ENCODE measurements at regions not wholly inside any gene's neighbourhood (a gene's known extent, or its start where the extent isn't known, plus 50 kb on each side); places are given as distances from the start of the nearest gene placed in this dataset.

DNA sequence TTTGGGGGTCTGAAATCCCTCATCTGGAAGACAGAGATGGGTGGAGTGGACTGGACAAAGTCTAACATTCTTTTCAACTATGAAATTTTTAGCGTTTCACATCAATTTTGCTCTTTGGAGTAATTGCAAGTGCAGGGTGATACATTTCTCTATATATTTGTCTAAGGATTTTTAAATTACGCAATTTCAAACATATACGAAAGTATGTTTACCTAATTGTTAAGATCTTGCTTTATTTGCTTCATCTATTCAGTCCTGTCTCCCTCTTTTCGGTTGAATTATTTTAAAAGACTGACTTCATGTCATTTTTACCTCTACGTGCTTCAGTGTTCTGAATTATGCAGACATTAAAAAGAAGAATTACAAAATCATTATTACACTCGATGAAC, 101.9 kb upstream of the CREB5 start:
- H3K79me2 ChIP-seq (ENCODE audit: control insufficient read depth, insufficient read depth, low read length) = no peaks in the 10 kb centered on the region
- H3K4me2 ChIP-seq (ENCODE audit: control insufficient read depth, extremely low read depth, insufficient read depth, low read depth, low read length) = no peak overlapping the region
- H3K9ac ChIP-seq (ENCODE audit: control insufficient read depth, extremely low read depth, insufficient read depth, low read length) = no peak overlapping the region
- no peak overlapping the region for H3K4me3 ChIP-seq (ENCODE audit: control insufficient read depth in 2 of 3, extremely low read depth in 1 of 3, insufficient read depth in 2 of 3, low read depth in 1 of 3, low read length in 3 of 3)
- peaks cover 35% of the 10 kb centered on the region for H3K27me3 ChIP-seq (ENCODE audit: control insufficient read depth, extremely low read depth, insufficient read depth, low read length)
- H3K36me3 ChIP-seq (ENCODE audit: control insufficient read depth in 2 of 2, extremely low read depth in 1 of 2, insufficient read depth in 2 of 2, low read length in 2 of 2) = no peaks in the 10 kb centered on the region
- no peak overlapping the region for H3K27ac ChIP-seq (ENCODE audit: control insufficient read depth, insufficient read depth, low read length)
- H3K9me1 ChIP-seq (ENCODE audit: control insufficient read depth, extremely low read depth, insufficient read depth, low read length) = no peaks in the 10 kb centered on the region
- peaks cover 4% of the 10 kb centered on the region for H3K4me1 ChIP-seq (ENCODE audit: control insufficient read depth, extremely low read depth, insufficient read depth, low read length)
- dilution Hi-C loops (cut with MboI; ENCODE audit: extremely low pct_ligation_motif_present, low sequenced_read_pairs) = no loop called here
- no peaks in the 10 kb centered on the region for H3K9me3 ChIP-seq (ENCODE audit: control insufficient read depth, low read depth, low read length)
- no peaks in the 10 kb centered on the region for H4K20me1 ChIP-seq (ENCODE audit: control insufficient read depth, extremely low read depth, insufficient read depth, low read length)
- no peak for FAIRE-seq
- no peak overlapping the region for H2AFZ ChIP-seq (ENCODE audit: control insufficient read depth, low read length)
- DNase-seq (ENCODE audit: low read depth, low spot score) = no peak
- TF ChIP-seq EZH2 (IDR thresholded peaks at IDR 0.05; ENCODE audit: low read length) = no peak

DNA sequence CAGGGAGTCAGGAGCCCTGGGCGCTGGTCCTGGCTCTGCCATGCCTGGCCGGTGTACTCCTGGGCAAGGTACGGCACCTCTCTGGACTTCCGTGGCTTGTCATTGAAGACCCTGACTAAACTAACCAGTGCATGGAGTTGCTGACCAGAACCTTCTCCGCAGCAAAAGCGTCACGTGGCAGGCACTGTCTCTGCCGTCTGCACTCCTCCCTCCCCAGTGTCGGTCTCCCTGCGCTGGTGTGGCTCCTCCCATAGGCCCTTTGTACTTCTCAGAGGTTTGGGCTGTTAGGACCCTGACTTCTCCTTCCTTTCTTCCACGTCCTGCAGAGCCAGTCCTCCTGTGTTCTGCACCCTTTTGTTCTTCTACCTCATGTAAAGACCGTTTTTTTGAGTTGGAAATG, 100.6 kb upstream of the CREB5 start:
- Histone ChIP-seq H3K4me1 (ENCODE audit: control insufficient read depth, extremely low read depth, insufficient read depth, low read length) (peaks cover 15% of the 10 kb centered on the region), H3K27me3 (ENCODE audit: control insufficient read depth, extremely low read depth, insufficient read depth, low read length) (peaks cover 34% of the 10 kb centered on the region), H3K36me3 (ENCODE audit: control insufficient read depth in 2 of 2, extremely low read depth in 1 of 2, insufficient read depth in 2 of 2, low read length in 2 of 2) (no peaks in the 10 kb centered on the region), H4K20me1 (ENCODE audit: control insufficient read depth, extremely low read depth, insufficient read depth, low read length) (no peaks in the 10 kb centered on the region), H3K4me3 (ENCODE audit: control insufficient read depth in 2 of 3, extremely low read depth in 1 of 3, insufficient read depth in 2 of 3, low read depth in 1 of 3, low read length in 3 of 3) (no peak overlapping the region), H3K79me2 (ENCODE audit: control insufficient read depth, insufficient read depth, low read length) (no peaks in the 10 kb centered on the region), H2AFZ (ENCODE audit: control insufficient read depth, low read length) (no peak overlapping the region), H3K27ac (ENCODE audit: control insufficient read depth, insufficient read depth, low read length) (no peak overlapping the region), H3K9ac (ENCODE audit: control insufficient read depth, extremely low read depth, insufficient read depth, low read length) (no peak overlapping the region), H3K4me2 (ENCODE audit: control insufficient read depth, extremely low read depth, insufficient read depth, low read depth, low read length) (no peak overlapping the region), H3K9me1 (ENCODE audit: control insufficient read depth, extremely low read depth, insufficient read depth, low read length) (no peaks in the 10 kb centered on the region), H3K9me3 (ENCODE audit: control insufficient read depth, low read depth, low read length) (no peaks in the 10 kb centered on the region)
- FAIRE-seq = no peak
- no peak for TF ChIP-seq EZH2 (IDR thresholded peaks at IDR 0.05; ENCODE audit: low read length)
- TF ChIP-seq, protein P1, sequence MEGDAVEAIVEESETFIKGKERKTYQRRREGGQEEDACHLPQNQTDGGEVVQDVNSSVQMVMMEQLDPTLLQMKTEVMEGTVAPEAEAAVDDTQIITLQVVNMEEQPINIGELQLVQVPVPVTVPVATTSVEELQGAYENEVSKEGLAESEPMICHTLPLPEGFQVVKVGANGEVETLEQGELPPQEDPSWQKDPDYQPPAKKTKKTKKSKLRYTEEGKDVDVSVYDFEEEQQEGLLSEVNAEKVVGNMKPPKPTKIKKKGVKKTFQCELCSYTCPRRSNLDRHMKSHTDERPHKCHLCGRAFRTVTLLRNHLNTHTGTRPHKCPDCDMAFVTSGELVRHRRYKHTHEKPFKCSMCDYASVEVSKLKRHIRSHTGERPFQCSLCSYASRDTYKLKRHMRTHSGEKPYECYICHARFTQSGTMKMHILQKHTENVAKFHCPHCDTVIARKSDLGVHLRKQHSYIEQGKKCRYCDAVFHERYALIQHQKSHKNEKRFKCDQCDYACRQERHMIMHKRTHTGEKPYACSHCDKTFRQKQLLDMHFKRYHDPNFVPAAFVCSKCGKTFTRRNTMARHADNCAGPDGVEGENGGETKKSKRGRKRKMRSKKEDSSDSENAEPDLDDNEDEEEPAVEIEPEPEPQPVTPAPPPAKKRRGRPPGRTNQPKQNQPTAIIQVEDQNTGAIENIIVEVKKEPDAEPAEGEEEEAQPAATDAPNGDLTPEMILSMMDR (optimal IDR thresholded peaks at IDR 0.05 in 1 of 3, IDR thresholded peaks at IDR 0.05 in 1 of 3, conservative IDR thresholded peaks at IDR 0.05 in 1 of 3; ENCODE audit: extremely low read depth in 1 of 3, insufficient read depth in 2 of 3, low read length in 3 of 3) = no peak
- dilution Hi-C loops (cut with MboI; ENCODE audit: extremely low pct_ligation_motif_present, low sequenced_read_pairs) = no loop called here
- DNase-seq (ENCODE audit: low read depth, low spot score) = no peak

DNA sequence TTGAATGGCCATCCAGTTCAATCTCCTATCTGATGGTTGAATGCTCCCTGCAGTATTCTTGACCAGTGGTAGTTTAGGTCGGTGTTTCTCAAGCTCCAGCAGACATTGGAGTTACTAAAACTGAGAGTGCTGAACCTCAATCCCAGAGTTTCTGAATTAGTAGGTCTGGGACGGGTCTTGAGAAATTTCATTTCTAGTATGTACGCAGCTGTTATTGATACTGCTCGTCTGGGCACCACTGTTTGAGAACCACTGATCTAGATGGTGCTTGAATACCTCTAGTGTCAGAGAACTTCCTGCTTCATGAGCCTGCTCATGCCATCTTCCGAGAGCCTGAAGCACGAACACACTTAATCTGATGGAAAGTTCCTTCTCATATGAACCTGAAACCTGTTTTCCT, 99.4 kb upstream of the CREB5 start:
- Histone ChIP-seq H3K4me3 (ENCODE audit: control insufficient read depth in 2 of 3, extremely low read depth in 1 of 3, insufficient read depth in 2 of 3, low read depth in 1 of 3, low read length in 3 of 3) (no peak overlapping the region), H3K4me1 (ENCODE audit: control insufficient read depth, extremely low read depth, insufficient read depth, low read length) (peaks cover 19% of the 10 kb centered on the region), H3K79me2 (ENCODE audit: control insufficient read depth, insufficient read depth, low read length) (no peaks in the 10 kb centered on the region), H3K27me3 (ENCODE audit: control insufficient read depth, extremely low read depth, insufficient read depth, low read length) (peaks cover 29% of the 10 kb centered on the region), H3K9me1 (ENCODE audit: control insufficient read depth, extremely low read depth, insufficient read depth, low read length) (no peaks in the 10 kb centered on the region), H3K4me2 (ENCODE audit: control insufficient read depth, extremely low read depth, insufficient read depth, low read depth, low read length) (no peak overlapping the region), H2AFZ (ENCODE audit: control insufficient read depth, low read length) (no peak overlapping the region), H3K9me3 (ENCODE audit: control insufficient read depth, low read depth, low read length) (no peaks in the 10 kb centered on the region), H4K20me1 (ENCODE audit: control insufficient read depth, extremely low read depth, insufficient read depth, low read length) (no peaks in the 10 kb centered on the region), H3K9ac (ENCODE audit: control insufficient read depth, extremely low read depth, insufficient read depth, low read length) (no peak overlapping the region), H3K27ac (ENCODE audit: control insufficient read depth, insufficient read depth, low read length) (no peak overlapping the region), H3K36me3 (ENCODE audit: control insufficient read depth in 2 of 2, extremely low read depth in 1 of 2, insufficient read depth in 2 of 2, low read length in 2 of 2) (no peaks in the 10 kb centered on the region)
- FAIRE-seq = no peak
- dilution Hi-C loops (cut with MboI; ENCODE audit: extremely low pct_ligation_motif_present, low sequenced_read_pairs) = no loop called here
- TF ChIP-seq, protein P1 (optimal IDR thresholded peaks at IDR 0.05 in 1 of 3, IDR thresholded peaks at IDR 0.05 in 1 of 3, conservative IDR thresholded peaks at IDR 0.05 in 1 of 3; ENCODE audit: extremely low read depth in 1 of 3, insufficient read depth in 2 of 3, low read length in 3 of 3) = no peak
- TF ChIP-seq EZH2 (IDR thresholded peaks at IDR 0.05; ENCODE audit: low read length) = no peak
- DNase-seq (ENCODE audit: low read depth, low spot score) = no peak

All from keratinocyte (primary cell).